ENCODE measurements at regions not wholly inside any gene's neighbourhood (a gene's known extent, or its start where the extent isn't known, plus 50 kb on each side); places are given as distances from the start of the nearest gene placed in this dataset.

GRCh38 chr6:85866370-85866730 lies 223.7 kb upstream of the SYNCRIP start:
- peak; percentile 31 to 62 for DNase-seq (ENCODE audit: low read depth in 2 of 2)

GRCh38 chr6:85865420-85866369 lies 223.0 kb upstream of the SYNCRIP start:
- Histone ChIP-seq H3K4me2 (ENCODE audit: extremely low read depth, insufficient read depth, low read length) (peak overlapping the region; percentile 71), H2AFZ (ENCODE audit: low read length) (peak overlapping the region; percentile 79), H3K27ac (ENCODE audit: insufficient read depth, low read length) (peak overlapping the region; percentile 4), H3K4me3 (replicated peaks in 1 of 4; ENCODE audit: control extremely low read depth in 1 of 4, insufficient read depth in 1 of 4, low read depth in 3 of 4, low read length in 4 of 4) (peak overlapping the region; percentile 44 to 63 (median 50)), H3K4me1 (ENCODE audit: control insufficient read depth, extremely low read depth, insufficient read depth, low read length) (no peaks in the 10 kb centered on the region), H3K79me2 (ENCODE audit: control insufficient read depth, insufficient read depth, low read length) (no peaks in the 10 kb centered on the region), H3K9ac (ENCODE audit: insufficient read depth, low read length) (no peak overlapping the region), H4K20me1 (ENCODE audit: control insufficient read depth, extremely low read depth, insufficient read depth, low read length) (no peaks in the 10 kb centered on the region), H3K27me3 (ENCODE audit: control insufficient read depth, insufficient read depth, low read length) (no peaks in the 10 kb centered on the region), H3K36me3 (ENCODE audit: control insufficient read depth, insufficient read depth, low read length) (no peaks in the 10 kb centered on the region), H3K9me3 (ENCODE audit: control insufficient read depth, insufficient read depth, low read depth, low read length) (no peaks in the 10 kb centered on the region)
- DNase-seq (ENCODE audit: low read depth in 2 of 2): peak; percentile 68 to 82
- no peak for TF ChIP-seq CTCF (conservative IDR thresholded peaks at IDR 0.05 in 1 of 2, IDR thresholded peaks at IDR 0.05 in 1 of 2; ENCODE audit: low read depth in 1 of 2, low read length in 2 of 2)
- TF ChIP-seq EZH2 (IDR thresholded peaks at IDR 0.05; ENCODE audit: low read length, missing control alignments): no peak

More at GRCh38 chr6:85866370-85866730, 223.7 kb upstream of the SYNCRIP start:
- Histone ChIP-seq H3K9me3 (ENCODE audit: control insufficient read depth, insufficient read depth, low read depth, low read length) (no peaks in the 10 kb centered on the region), H3K27ac (ENCODE audit: insufficient read depth, low read length) (no peak overlapping the region), H2AFZ (ENCODE audit: low read length) (peak overlapping the region; percentile 79), H3K4me1 (ENCODE audit: control insufficient read depth, extremely low read depth, insufficient read depth, low read length) (no peaks in the 10 kb centered on the region), H3K27me3 (ENCODE audit: control insufficient read depth, insufficient read depth, low read length) (no peaks in the 10 kb centered on the region), H3K79me2 (ENCODE audit: control insufficient read depth, insufficient read depth, low read length) (no peaks in the 10 kb centered on the region), H3K4me2 (ENCODE audit: extremely low read depth, insufficient read depth, low read length) (peak overlapping the region; percentile 71), H3K4me3 (replicated peaks in 1 of 4; ENCODE audit: control extremely low read depth in 1 of 4, insufficient read depth in 1 of 4, low read depth in 3 of 4, low read length in 4 of 4) (peak overlapping the region; percentile 44 to 63 (median 50)), H4K20me1 (ENCODE audit: control insufficient read depth, extremely low read depth, insufficient read depth, low read length) (no peaks in the 10 kb centered on the region), H3K36me3 (ENCODE audit: control insufficient read depth, insufficient read depth, low read length) (no peaks in the 10 kb centered on the region), H3K9ac (ENCODE audit: insufficient read depth, low read length) (no peak overlapping the region)
- no peak for TF ChIP-seq CTCF (conservative IDR thresholded peaks at IDR 0.05 in 1 of 2, IDR thresholded peaks at IDR 0.05 in 1 of 2; ENCODE audit: low read depth in 1 of 2, low read length in 2 of 2)
- no peak for TF ChIP-seq EZH2 (IDR thresholded peaks at IDR 0.05; ENCODE audit: low read length, missing control alignments)

- H3K4me3 ChIP-seq (replicated peaks in 1 of 4; ENCODE audit: control extremely low read depth in 1 of 4, insufficient read depth in 1 of 4, low read depth in 3 of 4, low read length in 4 of 4): peak overlapping the region in 2 of 4 experiments; percentile 54 to 63
- no peaks in the 10 kb centered on the region for H3K27me3 ChIP-seq (ENCODE audit: control insufficient read depth, insufficient read depth, low read length)
- no peaks in the 10 kb centered on the region for H3K9me3 ChIP-seq (ENCODE audit: control insufficient read depth, insufficient read depth, low read depth, low read length)
- no peaks in the 10 kb centered on the region for H4K20me1 ChIP-seq (ENCODE audit: control insufficient read depth, extremely low read depth, insufficient read depth, low read length)
- no peaks in the 10 kb centered on the region for H3K79me2 ChIP-seq (ENCODE audit: control insufficient read depth, insufficient read depth, low read length)
- peak; percentile 11 to 55 for DNase-seq (ENCODE audit: low read depth in 2 of 2)
- no peaks in the 10 kb centered on the region for H3K36me3 ChIP-seq (ENCODE audit: control insufficient read depth, insufficient read depth, low read length)
- peak; percentile 28 to 37 for TF ChIP-seq CTCF (conservative IDR thresholded peaks at IDR 0.05 in 1 of 2, IDR thresholded peaks at IDR 0.05 in 1 of 2; ENCODE audit: low read depth in 1 of 2, low read length in 2 of 2)
- no peak for TF ChIP-seq EZH2 (IDR thresholded peaks at IDR 0.05; ENCODE audit: low read length, missing control alignments)
- no peaks in the 10 kb centered on the region for H3K4me1 ChIP-seq (ENCODE audit: control insufficient read depth, extremely low read depth, insufficient read depth, low read length)
- H2AFZ ChIP-seq (ENCODE audit: low read length): peak overlapping the region; percentile 77
- H3K27ac ChIP-seq (ENCODE audit: insufficient read depth, low read length): no peak overlapping the region
- peak overlapping the region; percentile 71 for H3K4me2 ChIP-seq (ENCODE audit: extremely low read depth, insufficient read depth, low read length)
- H3K9ac ChIP-seq (ENCODE audit: insufficient read depth, low read length): no peak overlapping the region
These were observed 222.0 kb upstream of the SYNCRIP start for GRCh38 chr6:85864453-85865401.

Measured in fibroblast of lung (primary cell).